ENCODE measurements at regions not wholly inside any gene's neighbourhood (a gene's known extent, or its start where the extent isn't known, plus 50 kb on each side); places are given as distances from the start of the nearest gene placed in this dataset.
"Not testable (repeated sequence)": the region's sequence is repeated elsewhere in the genome, so short reads cannot be mapped to it uniquely, and the experiment has no call there.

- peak; percentile 65 for DNase-seq
Observed at GRCh38 chr15:32342772-32343199, 60.3 kb downstream of the GOLGA8K start.

- not testable (repeated sequence) for DNase-seq
Observed at GRCh38 chr15:32342268-32342667, 60.8 kb downstream of the GOLGA8K start.

- DNase-seq, result not testable (repeated sequence)
Observed at GRCh38 chr15:32341530-32341929, 61.6 kb downstream of the GOLGA8K start.

- DNase-seq, result not testable (repeated sequence)
Observed at GRCh38 chr15:32336804-32337203, 66.3 kb downstream of the GOLGA8K start.

- DNase-seq, result not testable (repeated sequence)
Observed at GRCh38 chr15:32323353-32323752, 79.7 kb downstream of the GOLGA8K start.

GRCh38 chr15:32319247-32319646, 83.8 kb downstream of the GOLGA8K start:
- not testable (repeated sequence) for DNase-seq

- DNase-seq, result not testable (repeated sequence)
Observed at GRCh38 chr15:32316482-32316881, 86.6 kb downstream of the GOLGA8K start.

- DNase-seq, result not testable (repeated sequence)
Observed at GRCh38 chr15:32315079-32315939, 87.8 kb downstream of the GOLGA8K start.

GRCh38 chr15:32313446-32314209, 89.5 kb downstream of the GOLGA8K start:
- DNase-seq, result not testable (repeated sequence)

- not testable (repeated sequence) for DNase-seq
Observed at GRCh38 chr15:32312721-32313120, 90.4 kb downstream of the GOLGA8K start.

GRCh38 chr15:32307592-32307991, 95.5 kb downstream of the GOLGA8K start:
- DNase-seq, result not testable (repeated sequence)

- not testable (repeated sequence) for DNase-seq
Observed at GRCh38 chr15:32276200-32276830, 126.8 kb downstream of the GOLGA8K start.

- not testable (repeated sequence) for DNase-seq
Observed at GRCh38 chr15:32253958-32254357, 149.1 kb downstream of the GOLGA8K start.

- DNase-seq, result not testable (repeated sequence)
Observed at GRCh38 chr15:32249207-32249606, 153.9 kb downstream of the GOLGA8K start.

GRCh38 chr15:32243727-32244126, 159.4 kb downstream of the GOLGA8K start:
- not testable (repeated sequence) for DNase-seq

GRCh38 chr15:32242780-32243528, 160.1 kb downstream of the GOLGA8K start:
- DNase-seq, result not testable (repeated sequence)

- not testable (repeated sequence) for DNase-seq
Observed at GRCh38 chr15:32227410-32228114, 175.5 kb downstream of the GOLGA8K start.

- no peak for DNase-seq
Observed at GRCh38 chr15:32222716-32223115, 180.4 kb downstream of the GOLGA8K start.

Data from activated effector memory CD4-positive, alpha-beta T cell treated with anti-CD3 and anti-CD28 coated beads, Interleukin-2, amount 50 U/mL, for 16 hours (primary cell).